Activated T-helper 9 cell treated with anti-CD3 and anti-CD28 coated beads, Interleukin-2, amount 50 U/mL, for 16 hours (primary cell): ENCODE measurements at regions not wholly inside any gene's neighbourhood (a gene's known extent, or its start where the extent isn't known, plus 50 kb on each side); places are given as distances from the start of the nearest gene placed in this dataset.

Source experiments
- DNase-seq: peaks from one replicate; pipeline ENCODE4 v3.0.0-alpha.2; 2020; ENCODE audit warnings: low read depth

DNA sequence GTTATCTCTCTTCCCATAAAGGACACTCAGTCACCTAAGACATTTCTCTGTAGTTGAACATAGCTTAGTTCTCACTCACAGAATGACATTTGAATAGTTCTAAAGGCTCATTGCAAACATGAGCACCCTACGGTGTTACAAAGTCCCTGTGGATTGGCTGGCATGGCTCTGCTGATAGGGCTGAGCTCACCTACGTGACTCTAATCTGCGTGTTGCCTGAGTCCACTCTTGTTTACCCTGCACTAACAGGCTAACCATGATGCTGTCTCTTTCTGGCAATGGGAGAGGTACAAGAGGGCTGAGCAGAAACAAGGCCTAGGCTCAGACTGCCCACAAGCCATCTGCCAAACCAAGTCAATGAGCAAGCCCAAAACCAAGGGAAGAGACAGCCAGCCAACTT, 103.6 kb downstream of the PALM2AKAP2 start:
- DNase-seq = no peak

DNA sequence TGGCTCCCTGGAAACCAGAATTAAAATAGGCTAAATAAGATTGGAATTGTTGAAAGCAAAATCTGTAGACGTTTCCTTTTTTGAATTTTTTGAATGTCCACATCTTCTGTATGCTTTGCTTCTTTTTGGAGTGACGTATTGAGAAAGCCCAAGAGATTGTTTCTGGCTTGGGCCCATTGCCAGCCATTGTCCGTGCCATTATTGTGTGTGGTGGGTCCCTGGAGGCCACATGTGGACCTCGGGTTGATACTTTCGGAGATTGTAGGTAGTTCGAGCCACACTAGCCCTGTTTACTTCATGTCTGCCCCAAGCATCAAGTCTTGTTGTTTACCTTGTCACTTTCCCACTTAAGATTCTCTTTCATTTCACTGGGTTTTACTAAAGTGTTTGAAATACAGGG, 106.0 kb downstream of the PALM2AKAP2 start:
- DNase-seq = no peak

DNA sequence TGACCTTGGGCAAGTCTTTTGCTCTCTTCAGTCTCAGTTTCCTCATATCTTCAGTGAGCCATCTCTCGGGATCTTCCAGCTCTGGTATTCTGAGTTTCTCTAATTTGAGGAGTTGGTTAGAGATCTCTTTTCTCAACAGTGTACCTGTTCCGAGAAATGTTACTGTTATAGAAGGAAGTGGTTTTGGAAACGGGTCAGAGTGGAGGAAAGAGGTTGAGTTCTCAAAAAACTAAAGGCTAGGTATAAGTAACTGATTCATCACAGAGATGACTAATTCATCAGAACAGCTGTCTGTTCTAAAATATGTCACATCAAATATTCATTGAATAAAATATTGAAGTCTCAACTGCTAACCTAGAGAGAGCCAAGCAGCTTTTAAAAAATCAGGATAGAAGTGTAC, 106.6 kb downstream of the PALM2AKAP2 start:
- no peak for DNase-seq

DNA sequence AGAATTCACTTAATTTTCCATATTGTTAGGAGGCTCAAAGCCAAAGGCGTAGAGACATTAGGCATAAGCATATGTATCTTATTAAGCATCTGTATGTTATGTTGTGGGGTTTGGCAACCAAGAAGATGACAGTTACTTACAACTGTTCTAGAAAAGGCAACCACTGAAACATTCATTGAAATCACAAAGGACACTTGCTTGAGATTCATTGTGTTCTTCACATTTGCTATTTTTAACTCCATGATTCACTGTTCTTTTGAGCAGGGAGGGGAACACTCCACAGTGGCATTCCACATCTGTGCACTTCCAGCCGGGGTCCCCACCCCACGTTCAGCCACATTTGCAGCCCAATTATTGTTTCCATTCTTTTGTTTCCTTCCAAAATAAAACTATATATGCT, 107.1 kb downstream of the PALM2AKAP2 start:
- no peak for DNase-seq

DNA sequence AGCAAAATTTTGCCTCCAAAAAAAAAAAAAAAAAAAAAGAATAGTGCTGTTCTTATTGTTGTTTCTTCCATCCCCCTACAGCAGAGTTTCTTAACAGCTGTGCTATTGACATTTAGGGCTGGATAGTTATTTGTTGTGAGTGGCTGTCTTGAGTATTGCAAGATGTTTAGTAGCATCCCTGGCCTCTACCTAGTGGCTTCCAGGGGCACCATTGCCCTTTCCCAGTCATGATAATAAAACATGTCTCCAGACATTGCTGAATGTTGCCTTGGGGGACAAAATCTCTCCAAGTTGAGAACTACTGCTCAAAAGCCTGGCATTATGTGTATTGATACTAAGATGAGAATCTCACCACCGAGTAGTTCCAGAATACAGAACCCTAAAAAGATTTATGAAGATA, 108.7 kb downstream of the PALM2AKAP2 start:
- no peak for DNase-seq

DNA sequence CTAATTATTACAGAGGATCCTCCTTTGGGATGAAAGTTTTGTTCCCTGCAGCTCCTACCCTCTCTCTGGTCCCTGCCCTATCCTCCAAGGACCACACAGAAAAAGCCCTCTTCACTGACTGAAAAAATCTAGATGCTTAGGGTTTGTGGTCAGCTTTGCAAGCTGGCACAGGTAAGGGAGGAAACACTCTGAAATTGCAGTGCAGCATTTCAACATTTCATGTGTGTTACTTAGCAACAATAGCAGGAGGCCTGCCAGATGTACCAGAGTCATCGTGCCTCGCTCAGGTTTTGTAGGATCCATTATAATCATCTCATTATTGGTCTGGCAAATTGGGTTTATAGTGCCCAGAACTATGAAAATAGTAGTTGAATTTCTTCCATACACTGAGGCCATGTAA, 109.5 kb downstream of the PALM2AKAP2 start:
- DNase-seq = no peak

DNA sequence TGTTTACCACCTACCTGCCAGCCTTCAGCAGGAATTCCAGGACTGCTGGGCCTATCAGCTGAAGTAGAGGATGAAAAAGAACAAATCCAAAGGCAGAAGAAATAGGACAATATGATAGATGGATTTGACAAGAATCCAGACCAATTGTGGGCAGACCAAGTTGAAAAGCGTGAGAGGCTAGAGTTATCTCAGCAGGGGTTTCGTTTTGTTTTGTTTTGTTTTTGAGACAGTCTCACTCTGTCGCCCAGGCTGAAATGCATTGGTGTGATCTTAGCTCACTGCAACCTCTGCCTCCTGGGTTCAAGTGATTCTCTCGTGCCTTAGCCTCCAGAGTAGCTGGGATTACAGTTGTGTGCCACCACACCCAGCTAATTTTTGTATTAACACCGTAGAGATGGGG, 113.2 kb downstream of the PALM2AKAP2 start:
- no peak for DNase-seq

DNA sequence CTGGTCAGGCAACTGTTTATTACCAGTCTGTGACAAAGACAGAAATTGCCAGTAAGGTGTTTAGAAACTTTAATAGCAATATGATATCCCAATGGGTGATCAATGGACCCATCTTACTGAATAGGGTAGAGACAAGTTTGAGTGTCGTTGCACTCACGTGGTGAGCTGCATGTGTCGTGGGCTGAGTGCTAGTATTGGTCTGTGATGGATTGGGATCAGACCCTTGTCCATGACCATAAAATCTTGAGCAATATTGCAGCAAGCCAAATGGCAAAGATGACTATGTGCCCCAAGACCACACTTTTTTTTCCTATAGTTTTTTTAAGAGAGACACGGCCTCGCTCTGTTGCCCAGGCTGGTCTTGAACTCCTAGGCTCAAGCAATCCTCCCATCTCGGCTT, 114.5 kb downstream of the PALM2AKAP2 start:
- DNase-seq = no peak

DNA sequence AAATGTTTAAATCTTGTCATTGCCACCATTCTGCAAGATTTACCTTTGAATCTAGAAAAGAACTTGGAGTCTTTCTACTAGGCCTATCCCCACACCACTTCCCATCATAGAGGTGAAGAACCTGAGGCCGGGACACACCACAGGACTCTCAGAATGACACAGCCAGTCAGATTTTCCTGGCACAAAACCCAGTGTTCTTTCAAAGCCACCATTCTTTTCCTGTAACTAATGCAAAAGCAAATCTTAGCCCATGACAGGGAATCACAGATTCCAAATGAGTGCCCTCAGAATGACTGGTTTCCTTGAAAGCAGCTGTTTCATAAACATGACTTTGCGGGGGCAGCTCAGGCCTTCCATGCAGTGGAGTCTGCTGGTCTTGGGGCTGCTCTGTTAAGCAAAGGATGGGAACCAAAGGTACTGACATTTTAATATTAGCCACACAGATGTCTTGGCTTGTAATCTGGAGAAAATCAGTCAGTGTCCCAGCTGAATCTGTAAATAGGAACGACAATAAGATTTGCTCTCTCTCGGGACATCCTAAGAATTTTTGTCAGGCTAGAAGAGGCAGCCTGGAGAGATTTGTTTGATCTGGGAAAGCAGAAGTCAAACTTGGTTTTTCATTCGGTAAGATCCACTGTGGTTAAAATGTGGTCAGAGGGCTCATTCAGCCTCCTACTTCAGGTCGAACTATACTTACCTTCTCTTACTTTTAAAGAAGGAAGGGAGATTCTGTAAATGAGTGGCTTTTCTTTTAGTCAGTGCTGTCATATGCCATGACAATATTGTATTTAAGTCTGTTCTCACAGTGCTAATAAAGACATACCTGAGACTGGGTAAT, 115.1 kb downstream of the PALM2AKAP2 start:
- no peak for DNase-seq

DNA sequence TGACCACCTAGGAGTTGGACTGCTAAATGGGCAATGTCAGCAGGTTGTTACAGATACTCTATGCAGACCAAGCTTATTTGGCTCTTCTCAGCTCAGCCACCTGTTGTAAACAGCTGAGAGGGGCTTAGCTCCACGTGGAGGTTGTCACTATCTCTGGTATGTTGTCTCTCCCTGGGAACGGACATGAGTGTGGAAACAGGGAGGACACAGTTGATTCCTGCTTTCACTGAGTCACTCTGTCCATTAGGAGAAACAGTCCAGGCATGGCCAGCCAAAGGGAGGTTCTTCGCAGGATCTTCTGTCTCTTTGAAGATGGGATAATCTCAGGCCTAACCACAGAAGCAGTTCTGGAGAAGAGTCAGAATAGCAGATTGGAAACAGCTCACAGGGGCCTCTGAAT, 121.2 kb downstream of the PALM2AKAP2 start:
- DNase-seq = no peak

DNA sequence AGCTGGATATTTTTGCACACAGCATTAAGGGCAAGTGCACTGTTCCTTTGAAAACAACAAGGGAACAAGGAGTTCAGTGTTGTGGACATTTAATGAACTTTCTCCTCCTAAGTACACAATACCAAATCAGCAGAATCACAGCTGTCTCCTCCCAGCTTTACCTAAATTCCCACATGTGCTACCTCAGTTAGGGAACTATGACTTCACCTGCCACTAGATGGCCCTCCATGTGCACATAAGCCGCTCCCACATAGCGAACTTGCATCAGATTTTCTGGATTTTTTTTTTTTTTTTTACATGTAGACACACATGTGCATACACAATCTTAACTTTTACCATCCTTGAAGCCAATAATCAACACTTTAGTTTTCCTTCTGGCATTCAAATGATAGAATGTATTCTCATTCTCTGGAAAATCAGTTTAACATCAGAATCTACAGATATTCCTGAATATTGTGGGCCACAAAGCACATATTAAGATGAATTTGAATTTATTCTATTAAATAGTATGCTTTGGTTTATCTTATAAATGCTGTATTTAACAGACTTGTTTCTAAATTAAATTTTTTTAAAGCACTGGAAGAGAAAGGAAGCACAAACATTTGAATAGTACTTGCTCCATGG, 123.6 kb downstream of the PALM2AKAP2 start:
- no peak for DNase-seq

DNA sequence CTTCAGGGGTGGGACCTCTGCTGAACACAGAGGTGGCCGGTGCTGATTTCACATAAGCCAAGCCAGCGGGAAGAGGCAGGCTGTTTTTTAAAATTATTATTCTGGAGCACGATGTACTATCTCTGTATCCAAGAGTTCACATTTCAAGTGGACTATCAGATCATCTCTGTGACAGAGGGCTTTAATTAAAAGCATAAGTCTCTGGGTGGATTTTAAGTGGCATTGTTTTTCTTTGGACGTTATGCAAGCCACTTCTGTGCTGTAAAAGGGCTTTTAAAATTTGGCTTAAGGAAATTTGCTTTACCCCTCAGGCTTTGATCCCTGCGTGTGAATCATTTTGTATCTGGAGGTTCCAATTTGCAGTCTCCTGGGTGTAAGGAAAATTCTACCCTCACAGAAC, 124.7 kb downstream of the PALM2AKAP2 start:
- DNase-seq = no peak

DNA sequence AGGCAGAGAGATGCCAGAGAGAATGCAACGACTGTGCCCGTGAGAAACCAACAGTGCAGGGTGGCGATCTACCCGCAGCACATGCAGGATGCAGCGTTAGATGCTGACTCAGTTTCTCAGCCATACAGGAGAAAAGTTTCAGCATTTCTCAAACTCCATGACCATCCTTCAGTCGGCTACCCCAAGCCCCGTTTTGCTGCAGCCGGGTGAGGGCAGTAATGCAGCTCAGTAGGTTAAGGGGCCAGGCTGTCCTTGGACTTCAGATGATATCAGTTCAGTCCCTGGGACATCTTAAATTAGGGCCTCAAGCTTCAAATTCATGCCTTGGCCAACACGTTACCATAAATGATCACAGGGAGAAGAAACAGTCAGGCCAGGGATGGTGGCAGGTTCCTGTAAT, 125.5 kb downstream of the PALM2AKAP2 start:
- no peak for DNase-seq

DNA sequence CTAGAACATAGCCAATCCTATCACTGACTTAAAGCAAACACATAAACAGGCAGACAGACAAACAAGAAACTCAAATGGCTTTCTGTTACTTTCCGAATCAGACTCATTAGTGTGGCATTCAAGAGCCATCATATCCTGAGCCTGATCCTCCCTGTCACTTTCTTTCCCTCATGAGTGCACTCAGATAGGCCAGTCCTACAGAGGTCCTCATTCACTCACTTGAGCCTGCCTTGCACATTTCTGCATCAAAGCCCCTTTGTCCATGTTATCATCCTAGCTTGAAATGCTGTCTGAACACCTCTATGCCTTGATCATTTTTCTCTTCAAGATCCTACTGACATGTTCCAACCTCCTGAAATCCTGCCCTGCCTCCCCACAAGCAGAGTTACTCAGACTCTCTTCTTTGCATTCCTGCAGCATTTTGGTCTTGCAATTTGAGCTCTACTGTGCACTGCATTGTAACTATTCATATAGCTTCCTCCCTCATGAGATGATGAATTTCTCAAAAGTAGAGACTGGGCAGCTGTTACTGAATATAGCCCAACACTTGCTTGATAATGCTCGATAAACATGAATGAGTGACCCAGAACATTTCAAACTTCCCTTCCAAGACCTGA, 126.9 kb downstream of the PALM2AKAP2 start:
- no peak for DNase-seq

DNA sequence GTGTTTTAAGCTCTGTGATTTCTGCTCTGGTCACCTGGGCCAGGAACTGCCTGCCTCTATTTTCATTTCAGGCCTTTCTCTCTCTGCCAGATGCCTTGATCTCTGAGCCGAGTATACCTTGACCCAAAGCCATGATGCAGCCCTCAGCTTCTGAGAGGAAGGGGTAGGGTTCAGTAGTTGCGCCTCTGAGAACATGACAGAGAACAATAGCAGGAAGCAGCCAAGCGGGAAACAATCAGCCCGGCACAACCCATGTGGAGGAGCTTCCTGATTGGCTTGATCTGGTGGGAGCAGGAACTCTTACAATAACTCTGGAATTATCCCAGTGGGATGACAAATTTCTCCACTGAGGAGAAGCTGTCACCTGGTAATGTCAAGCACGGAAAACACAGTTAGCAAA, 127.4 kb downstream of the PALM2AKAP2 start:
- no peak for DNase-seq

DNA sequence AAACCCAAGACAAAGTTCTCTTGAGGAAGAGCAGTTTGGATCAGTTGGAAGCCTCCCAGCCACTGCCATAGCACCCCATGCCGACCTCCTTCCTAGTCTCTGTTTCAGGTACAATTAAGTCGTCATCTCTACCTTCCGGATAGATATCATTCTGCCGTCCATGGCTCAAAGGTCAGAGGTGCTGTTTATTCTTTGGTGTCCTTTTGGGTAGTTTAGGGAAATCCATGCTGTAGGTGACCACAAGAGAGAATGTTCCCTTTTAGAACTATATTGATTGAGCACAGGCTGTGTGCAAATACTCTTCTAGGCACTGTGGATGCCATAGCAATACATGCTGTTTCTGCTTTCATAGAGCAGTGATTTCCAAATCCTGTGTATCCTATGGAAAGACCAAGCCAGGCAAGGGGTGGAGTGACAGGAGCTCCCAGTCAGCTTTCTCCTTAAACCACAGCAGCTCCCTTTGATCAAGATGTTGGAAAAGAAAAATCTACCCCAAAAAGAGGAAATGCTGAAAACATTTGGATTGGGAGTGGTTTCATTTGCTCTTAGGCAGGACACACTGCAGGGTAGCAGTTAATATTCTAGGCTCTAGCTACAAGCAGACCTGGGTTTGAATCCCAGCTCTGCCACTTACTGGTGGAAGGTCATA, 127.9 kb downstream of the PALM2AKAP2 start:
- DNase-seq = no peak

DNA sequence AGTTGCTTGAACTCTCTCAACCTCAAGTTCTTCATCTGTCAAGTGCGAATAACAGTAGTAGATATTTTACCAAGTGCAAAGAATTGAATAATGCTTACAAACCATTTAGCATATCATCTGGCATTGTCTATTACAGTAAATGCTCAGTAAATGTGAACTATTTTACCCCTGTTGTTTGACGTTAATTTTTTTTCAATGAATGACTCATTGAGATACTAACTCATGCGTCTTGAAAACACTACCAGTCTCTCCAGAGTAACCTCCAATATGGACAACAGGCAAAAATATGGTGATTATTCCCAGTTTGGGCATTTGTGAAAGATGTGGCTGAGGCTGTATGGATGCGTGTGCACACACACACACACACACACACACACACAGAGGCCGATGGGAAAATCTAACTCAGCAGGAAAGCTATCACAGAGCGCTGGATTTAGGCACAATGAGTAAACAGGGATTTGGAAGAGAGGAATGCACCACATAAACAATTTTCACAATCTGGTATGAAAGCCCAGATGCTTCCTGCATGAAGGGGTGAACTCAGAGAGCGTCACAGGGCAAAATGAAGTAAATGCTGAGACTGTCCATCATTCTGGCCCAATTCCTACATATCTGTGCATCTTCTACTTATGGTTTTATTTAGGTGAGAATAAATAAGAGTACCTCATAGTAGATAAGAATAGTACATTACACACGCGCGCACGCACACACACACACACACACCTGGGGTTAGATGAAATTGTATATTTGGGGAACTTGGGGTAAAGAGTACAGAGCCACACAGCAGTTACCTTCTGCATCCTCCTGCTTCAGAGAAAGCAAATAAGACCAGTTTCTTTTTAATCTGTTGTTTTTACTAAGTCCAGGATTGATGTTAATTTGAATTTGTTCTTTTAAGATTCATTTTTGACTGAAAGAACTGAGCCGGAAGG, 128.7 kb downstream of the PALM2AKAP2 start:
- DNase-seq = no peak

DNA sequence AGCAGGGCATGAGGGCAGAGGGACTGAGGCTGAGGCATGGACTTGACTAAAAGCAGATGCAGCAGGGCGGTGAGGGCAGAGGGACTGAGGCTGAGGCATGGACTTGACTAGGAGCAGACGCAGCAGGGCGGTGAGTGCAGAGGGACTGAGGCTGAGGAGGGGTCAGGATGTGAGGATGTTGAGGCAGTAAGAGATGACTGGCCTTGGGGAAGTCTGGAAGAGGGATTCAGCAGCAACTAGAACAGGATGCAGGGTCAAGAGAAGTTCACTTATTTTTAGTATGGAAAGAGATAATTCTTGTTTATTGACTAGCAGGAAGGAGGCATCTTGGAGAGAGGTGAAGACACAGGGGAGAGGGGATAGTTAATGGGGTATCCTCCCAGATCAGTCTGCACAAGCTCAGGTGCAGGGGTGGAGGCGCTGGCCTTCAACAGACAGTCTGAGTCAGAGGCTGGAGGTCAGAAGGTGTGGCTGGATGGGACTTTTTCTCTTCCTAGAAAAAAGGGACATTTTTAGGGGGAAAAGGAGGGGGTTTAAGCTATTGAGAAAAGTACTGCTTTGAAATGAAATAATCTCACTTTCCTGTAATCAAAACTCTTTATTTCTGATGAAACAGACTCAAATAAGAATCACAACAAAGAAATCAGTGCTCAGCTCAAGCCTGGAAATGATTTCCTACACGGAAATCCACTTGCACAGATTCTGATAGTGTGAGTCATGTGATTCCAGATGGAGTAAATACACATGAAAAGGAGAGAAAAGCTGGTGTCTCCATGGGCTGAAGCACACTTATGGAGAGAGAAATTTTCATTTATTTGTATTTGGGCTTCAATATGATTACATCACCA, 130.9 kb downstream of the PALM2AKAP2 start:
- no peak for DNase-seq

DNA sequence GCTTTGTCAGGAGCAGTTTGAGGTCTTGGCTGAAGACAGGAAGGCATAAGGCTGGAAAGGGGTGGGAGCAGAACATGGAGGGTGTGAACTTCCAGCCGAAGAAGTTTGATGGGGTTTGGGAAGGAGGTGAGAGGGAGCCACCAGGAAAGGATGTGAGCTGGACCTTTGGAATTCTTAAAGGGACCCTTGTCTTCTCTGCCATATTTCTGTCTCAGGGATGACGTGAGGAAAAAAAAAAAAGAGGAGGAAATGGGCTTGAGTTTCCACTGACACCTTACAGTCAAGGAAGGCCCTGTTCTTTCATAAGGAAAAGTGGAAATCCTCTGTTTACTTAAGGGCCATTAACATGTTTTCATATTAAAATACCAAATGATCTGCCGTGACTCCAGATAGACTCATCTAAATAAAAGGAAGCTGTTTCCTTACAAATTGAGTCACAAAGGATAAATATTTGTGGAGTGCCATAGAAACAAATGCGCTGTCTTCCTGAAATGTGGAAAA, 132.1 kb downstream of the PALM2AKAP2 start:
- no peak for DNase-seq

DNA sequence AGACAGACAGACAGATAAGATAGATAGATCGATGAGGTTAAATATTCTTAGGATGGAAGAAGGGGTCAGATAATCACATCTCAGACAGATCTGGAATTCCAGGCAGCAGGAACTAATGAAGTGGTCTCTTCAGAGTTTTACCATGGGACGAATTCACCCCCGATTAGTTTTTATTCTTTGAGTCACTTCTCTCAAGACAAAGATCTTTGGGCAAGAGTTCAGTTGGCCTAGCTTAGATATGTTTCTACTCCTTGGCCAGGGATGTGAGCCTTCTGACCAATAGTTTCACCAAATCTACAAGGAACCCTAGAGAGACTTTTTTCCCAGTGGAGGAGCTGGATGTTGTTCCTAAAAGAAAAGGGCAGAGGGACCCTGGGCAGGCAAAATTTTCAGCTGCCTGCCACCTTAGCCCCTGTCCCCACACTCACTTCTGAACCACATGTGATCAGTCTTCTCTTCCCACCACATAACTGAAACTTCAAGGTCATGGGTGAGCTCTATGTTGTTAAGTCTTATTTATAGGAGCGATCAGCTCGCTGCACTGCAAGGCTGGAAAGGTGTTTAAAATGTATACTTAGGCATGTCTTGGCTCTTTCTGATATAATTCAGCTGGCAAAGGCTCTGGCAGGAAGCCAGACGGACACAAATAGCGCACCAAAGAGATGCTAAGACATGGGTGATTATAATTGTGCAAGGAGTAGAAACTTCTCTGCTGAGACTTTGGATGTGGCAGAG, 132.9 kb downstream of the PALM2AKAP2 start:
- no peak for DNase-seq
